Astrocyte of the spinal cord (primary cell): ENCODE measurements at regions not wholly inside any gene's neighbourhood (a gene's known extent, or its start where the extent isn't known, plus 50 kb on each side); places are given as distances from the start of the nearest gene placed in this dataset.

Source experiments
- DNase-seq: peaks from one replicate; pipeline ENCODE4 v3.0.0; 2011; ENCODE audit warnings: low read depth, low spot score
- H3K4me3 ChIP-seq: 2 replicates; pipeline ENCODE4 v1.5.1; 2011; ENCODE audit warnings: low read depth, mild to moderate bottlenecking, low read length, moderate library complexity
- in situ Hi-C: cut with HindIII; loops from 2 replicates; pipeline ENCODE4 v1.10.0; 2017; ENCODE audit warnings: low sequenced_read_pairs
- TF ChIP-seq, protein P1 (sequence below): IDR thresholded peaks from 2 replicates; pipeline ENCODE4 v1.5.1; 2012; ENCODE audit warnings: low read depth, mild to moderate bottlenecking, low read length, inconsistent platforms

DNA sequence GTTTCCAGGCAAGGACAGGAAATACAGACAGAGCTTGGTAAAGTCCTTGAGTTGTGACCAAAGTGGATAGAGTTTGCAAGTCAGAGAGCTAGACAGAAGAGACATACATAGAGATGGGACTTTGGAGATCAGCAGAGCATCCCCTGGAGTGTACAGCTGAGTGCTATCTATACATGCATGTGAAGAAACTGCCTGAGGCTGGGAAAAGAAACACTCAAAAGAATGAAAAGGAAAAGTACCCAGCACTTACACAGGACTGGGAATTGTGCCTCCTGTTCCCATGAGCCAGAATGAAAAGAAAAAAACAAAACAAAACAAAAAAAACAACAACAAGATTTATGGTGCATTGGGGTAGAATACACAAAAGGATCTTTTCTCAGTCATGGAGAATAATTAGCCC is 606.4 kb downstream of the ZNF608 start:
- H3K4me3 ChIP-seq, result no peak overlapping the region
- TF ChIP-seq, protein P1, sequence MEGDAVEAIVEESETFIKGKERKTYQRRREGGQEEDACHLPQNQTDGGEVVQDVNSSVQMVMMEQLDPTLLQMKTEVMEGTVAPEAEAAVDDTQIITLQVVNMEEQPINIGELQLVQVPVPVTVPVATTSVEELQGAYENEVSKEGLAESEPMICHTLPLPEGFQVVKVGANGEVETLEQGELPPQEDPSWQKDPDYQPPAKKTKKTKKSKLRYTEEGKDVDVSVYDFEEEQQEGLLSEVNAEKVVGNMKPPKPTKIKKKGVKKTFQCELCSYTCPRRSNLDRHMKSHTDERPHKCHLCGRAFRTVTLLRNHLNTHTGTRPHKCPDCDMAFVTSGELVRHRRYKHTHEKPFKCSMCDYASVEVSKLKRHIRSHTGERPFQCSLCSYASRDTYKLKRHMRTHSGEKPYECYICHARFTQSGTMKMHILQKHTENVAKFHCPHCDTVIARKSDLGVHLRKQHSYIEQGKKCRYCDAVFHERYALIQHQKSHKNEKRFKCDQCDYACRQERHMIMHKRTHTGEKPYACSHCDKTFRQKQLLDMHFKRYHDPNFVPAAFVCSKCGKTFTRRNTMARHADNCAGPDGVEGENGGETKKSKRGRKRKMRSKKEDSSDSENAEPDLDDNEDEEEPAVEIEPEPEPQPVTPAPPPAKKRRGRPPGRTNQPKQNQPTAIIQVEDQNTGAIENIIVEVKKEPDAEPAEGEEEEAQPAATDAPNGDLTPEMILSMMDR, result no peak
- in situ Hi-C loops, result no loop called here
- no peak for DNase-seq

DNA sequence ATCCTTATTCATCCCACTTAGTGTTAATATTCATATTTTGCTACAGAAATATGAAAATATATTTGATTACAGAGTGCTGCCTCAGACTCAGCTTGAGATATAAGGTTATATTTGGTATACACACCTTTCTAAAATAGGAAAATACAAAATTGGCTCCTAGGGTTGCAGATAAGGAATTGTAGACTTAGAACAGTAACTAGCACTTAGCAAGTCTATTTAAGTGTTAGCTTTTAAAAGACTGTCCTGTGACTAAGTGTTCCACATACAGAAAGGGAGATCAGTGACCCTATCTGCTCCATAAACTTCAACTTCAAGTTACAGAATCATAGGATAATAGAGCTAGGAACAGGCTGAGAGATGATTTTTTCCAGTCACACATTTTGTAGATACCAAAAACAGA is 607.0 kb downstream of the ZNF608 start:
- in situ Hi-C loops, result no loop called here
- TF ChIP-seq, protein P1, result no peak
- H3K4me3 ChIP-seq, result no peak overlapping the region
- no peak for DNase-seq

DNA sequence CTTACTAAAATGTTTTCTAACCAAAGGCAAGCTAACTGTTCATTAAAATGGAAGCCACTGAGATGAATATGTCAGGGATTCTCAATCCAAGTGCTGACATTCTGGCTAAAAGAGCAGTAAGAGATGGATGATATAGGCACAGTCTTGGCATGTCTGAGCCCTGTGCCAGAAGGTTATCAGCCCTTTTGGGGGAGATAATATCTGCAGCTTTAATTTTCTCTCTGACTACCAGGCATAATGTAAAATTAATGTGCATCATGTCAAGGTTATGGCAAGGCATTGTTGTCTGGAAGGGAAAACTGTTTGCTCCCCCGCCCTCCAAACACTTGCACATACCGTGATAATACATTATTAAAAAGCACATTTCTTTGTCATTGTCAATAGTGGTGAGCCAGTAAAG is 609.8 kb downstream of the ZNF608 start:
- in situ Hi-C loops, result no loop called here
- DNase-seq, result no peak
- no peak overlapping the region for H3K4me3 ChIP-seq
- TF ChIP-seq, protein P1, result no peak

DNA sequence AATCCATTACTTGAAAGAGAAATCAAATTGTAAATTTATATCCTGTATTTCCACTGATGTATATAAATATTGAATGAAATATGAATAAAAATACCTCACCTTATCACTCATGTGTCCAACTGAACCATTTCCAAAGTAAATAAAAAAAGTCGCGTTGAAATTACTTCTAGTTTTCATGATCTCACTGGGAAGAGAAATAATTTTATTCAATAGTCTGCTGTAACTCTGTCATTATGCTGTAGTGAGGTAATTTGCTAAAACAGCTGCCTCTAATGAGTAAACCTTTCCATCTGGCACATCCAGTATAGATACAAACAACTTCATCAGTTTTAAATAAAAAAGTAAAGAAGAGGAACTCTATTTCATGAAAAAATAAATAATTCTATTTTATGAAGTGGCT is 611.5 kb downstream of the ZNF608 start:
- TF ChIP-seq, protein P1, result no peak
- no peak for DNase-seq
- no peak overlapping the region for H3K4me3 ChIP-seq
- in situ Hi-C loops, result no loop called here

DNA sequence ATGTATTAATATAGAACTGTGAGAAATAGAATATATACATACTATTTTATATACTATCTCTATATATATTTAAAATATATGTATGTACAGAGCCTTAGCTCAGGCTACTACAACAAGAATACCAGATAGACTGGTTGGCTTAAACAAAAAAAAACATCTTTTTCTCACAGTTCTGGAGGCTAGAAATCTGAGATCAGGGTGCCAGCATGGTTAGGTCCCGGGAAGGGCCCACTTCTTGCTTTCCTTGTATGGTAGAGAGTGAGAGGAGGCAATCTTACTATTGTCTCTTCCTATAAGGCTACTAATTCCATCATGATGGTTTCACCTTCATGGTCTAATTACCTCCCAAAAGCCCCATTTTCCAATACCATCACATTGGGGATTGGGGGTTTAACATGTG is 613.0 kb downstream of the ZNF608 start:
- in situ Hi-C loops, result no loop called here
- TF ChIP-seq, protein P1, result no peak
- DNase-seq, result no peak
- H3K4me3 ChIP-seq, result no peak overlapping the region

DNA sequence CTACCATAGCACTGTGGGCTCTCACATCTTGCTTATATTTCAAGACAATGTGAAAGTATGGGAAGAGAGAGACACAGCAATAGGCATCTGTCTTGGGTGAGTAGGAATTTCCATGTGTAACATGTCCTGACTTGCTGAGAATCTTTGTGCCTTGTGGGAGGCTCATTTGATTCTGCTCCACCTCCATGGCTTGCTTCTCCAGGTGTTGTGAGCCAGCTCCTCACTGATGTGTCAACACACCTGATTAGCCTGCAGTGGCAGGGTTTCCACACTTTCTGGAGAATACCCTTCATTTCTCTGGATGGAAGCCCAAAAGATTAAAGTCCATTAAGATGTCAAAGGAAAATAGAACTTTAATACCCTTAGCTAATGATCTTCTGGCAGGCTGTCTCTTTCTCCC is 613.6 kb downstream of the ZNF608 start:
- DNase-seq, result no peak
- H3K4me3 ChIP-seq, result no peak overlapping the region
- in situ Hi-C loops, result no loop called here
- TF ChIP-seq, protein P1, result no peak

DNA sequence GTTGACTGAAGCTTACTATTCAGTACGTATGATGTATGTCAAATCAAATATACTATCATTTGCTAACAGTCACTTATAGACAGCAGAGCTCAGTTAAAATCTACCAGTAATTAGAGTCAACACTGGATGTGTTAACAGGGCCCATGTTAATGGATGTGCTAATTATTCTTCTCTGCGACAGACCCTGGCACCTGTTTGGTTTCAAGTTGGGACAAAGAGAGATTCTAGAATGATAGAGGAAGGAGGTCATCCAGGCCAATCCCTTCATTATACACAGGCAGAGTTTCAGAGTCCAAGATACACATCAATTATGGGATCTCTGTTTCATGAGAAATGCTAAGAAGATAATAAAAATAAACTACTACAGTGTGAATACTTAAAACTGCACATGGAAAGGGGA is 615.0 kb downstream of the ZNF608 start:
- in situ Hi-C loops, result no loop called here
- DNase-seq, result no peak

More for the DNA sequence above, 615.0 kb downstream of the ZNF608 start:
- TF ChIP-seq, protein P1, result no peak
- H3K4me3 ChIP-seq, result no peak overlapping the region
